CMK (cell line): ENCODE measurements at regions not wholly inside any gene's neighbourhood (a gene's known extent, or its start where the extent isn't known, plus 50 kb on each side); places are given as distances from the start of the nearest gene placed in this dataset.
A peak's percentile ranks its signal among the peaks of the same experiment; 100 is the strongest.

ENCODE experiments used
- DNase-seq: peaks from one replicate; pipeline ENCODE4 v3.0.0-alpha.2; 2010; ENCODE audit warnings: low read depth

DNA sequence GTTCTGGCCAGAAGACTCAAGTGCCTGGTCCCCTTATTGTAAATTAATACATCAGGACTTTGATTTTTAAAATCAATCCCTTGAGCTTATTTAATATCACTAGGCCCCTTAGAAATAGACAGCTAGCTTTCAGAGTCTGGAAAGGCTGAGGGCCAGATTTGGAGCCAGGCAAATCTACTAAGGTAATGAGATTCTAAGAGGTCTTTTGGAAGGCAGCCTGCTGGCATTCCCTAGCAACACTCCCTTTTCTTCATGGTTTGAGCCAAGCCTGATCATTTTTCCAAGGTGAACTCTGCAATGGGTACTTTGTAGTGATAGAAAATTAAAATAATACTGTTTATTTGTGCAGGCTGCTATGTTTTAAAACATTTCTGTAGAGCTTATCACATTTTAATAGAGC lies 378.5 kb downstream of the FAT4 start:
- DNase-seq = no peak

DNA sequence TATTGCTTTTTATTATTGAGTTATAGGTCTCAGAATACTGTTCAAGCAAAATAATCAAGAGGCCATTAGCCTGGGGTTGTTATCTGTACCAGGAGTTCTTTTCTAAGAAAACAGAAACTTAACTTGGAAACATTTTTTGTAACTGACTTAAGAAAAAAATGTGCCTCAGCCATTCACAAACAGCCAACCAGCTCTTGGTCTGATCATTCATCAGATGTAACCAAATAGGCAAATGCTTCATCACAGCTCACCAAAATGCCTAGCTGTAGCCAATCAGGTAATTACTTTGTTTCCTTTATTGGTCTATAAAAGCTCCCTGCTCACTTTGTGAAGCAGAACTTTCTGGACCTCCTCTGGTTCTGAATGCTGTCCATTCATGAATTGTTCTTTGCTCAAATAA lies 387.7 kb downstream of the FAT4 start:
- no peak for DNase-seq

- DNase-seq = no peak
These were observed 388.7 kb downstream of the FAT4 start for GRCh38 chr4:125703443-125703842.

DNA sequence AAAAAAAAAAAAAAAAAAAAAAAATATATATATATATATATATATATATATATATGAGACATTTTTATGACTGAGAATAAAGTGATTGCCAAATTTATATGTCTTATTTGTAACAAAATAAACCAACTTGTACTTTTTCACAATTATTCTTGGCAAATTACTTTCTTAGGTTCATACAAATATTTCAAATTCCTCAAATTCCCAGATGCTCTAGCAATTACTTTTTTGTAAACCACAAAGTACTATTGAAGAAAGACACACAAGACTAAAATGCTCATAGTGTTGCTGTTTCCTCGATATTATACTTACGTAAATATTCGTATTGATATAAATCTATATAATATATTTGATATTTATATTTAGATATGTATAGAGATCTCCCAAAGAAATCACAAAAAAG lies 390.0 kb downstream of the FAT4 start:
- no peak for DNase-seq

DNA sequence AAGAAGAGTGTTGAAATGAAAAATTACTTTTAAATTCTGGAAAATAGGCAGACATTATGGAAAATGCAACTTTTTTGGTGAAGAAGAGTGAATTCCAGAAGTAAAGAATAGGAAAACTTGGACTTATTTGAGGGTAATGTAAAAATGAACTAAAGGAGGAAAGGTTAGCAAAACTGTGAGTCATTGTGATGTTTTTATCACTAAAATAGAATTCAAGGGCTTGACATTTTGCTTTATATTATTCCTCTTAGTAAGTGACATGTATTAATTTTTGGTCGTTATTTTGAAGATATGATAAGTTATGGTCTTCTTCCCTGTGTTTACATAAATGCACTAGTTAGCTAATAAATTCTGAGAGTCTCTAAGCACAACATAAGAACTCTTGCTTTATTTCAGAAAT lies 390.9 kb downstream of the FAT4 start:
- DNase-seq = no peak

DNA sequence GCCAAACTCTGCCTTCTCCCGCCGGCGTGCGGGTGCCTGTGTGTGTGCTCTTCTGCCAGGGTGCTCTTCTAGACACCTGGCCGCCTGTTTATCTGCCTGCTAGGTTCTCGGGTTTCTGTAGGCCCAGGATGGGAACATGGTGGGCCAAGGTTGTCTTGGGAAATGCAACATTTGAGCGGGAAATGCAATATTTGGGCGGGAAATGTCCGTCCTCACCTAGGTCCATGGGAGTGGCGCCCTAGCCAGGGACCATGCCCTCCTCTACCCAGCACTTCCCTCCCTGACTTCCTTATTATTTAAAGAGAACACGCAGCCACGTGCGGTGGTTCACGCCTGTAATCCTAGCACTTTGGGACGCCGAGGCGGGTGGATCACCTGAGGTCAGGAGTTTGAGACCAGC lies 392.6 kb downstream of the FAT4 start:
- DNase-seq = no peak

DNA sequence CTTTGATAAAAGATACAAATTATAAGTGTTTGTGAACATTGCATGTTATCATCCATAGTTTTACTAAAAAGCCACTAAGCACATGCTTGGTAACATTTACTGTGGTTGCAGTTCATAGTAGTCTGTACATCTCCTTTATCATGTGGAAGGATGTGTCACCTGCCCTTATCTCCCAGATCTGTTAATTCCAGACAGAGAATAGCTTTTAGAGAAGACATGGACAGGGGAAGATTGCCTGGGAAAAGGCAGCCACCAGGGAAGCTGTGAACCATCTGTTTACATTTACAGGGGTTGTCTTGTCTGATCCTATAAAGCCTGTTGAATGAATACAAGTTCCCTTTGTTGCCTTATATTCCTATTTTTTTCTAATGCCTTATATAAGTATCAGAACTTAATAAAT lies 396.0 kb downstream of the FAT4 start:
- DNase-seq = no peak

GRCh38 chr4:125714049-125714448 lies 399.3 kb downstream of the FAT4 start:
- DNase-seq = no peak

DNA sequence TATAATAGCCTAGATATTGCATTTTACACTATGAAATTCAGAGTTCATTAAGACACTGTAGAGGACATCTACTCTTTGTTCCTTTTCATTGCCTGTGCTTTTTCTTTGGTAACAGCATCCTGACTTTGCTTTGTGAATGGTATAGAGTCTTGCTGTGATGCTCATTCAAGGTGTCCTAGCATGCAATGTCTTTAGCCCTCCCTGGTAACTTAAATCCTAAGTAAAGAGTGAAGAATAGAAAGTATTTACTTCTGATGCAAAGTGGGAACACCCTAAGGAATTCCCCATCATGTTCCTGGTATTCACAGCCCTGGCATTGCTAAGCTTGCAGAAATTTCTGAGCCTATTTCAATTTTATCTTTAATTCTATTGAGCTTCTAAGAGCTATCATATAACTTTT lies 400.1 kb downstream of the FAT4 start:
- DNase-seq = no peak

DNA sequence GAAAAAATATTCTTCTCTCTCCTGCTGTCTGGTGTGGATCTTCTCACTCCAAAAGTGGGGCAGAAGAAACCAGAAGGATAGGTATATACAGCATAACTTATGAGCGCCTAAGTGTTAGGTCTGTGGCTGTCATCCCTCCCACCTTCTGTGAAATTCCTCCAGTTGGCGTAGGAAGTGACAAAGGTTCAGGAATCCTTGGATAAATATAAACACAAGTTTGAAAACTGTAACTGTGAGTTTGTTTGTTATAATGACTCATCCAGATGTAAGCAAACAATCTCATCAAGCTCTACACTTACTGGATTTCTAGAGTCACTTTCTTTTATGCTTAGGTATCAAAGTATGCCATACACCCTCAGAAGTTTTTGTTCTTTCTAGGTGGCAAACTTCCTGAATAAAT lies 405.2 kb downstream of the FAT4 start:
- no peak for DNase-seq

GRCh38 chr4:125722009-125722408 lies 407.3 kb downstream of the FAT4 start:
- no peak for DNase-seq

DNA sequence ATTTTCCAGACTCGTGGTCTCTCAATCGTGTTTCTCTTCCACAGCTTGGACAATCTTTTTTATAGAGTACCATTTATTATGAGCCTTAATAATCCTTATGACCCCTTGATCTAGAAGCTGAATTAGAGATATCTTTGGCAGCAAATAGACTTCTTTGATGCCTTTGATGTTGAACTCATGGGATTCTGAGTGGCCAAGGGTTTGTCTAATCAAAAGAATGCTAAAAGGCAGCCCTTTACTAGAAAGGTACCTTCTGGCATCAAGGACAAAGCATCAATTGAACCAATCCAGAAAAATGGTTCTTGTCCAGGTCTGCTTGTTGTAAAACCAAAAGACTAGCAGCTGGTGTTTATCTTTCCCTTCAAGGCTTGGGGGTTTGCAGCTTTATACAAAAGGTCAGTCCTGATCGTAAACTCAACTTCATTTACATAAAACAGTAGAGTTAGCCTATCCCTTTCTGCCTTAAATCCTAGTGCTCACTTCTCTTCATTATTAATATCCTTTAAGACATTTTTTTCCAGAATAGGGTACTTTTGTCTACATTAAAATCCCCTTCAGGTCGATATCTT lies 411.3 kb downstream of the FAT4 start:
- DNase-seq = no peak

DNA sequence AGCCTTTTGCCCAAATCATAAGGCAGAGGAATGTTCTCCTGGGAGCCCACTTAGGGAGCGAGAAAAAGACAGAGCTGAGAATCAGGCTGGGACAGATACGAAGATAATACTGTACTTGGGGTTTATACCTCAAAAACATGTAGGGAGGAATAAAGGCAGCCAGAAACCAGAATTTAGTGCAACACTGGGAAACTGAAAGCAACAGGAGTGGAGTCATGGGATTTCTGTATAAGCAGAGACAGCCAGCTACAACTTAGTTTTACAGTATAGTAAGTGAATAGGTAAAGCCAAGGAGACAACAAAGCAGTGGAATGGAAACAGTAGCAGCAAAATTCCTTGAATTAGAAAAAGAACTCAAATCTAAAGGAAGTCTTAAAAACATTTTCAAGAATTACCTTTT lies 413.2 kb downstream of the FAT4 start:
- no peak for DNase-seq

- DNase-seq = no peak
These were observed 413.8 kb downstream of the FAT4 start for GRCh38 chr4:125728568-125728967.

- no peak for DNase-seq
These were observed 414.4 kb downstream of the FAT4 start for GRCh38 chr4:125729171-125729570.

DNA sequence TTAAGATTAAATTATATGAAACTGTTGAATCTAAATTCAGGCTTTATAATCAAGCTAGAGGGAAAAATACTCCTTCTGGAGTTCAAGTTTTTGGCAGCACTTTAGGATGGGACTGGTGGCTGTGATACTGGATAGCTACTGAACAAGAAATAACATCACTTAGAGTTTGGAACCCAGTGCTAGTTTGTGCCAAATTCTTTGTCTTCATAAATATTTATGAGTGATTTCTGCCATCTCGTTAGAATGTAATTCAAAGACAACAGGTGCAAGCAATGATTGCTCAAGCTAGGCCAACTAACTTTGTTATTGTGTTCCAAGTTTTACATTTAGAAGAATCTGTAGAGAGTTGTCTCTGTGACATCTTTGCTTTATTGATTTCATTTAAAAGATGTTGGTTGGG lies 417.9 kb downstream of the FAT4 start:
- no peak for DNase-seq

DNA sequence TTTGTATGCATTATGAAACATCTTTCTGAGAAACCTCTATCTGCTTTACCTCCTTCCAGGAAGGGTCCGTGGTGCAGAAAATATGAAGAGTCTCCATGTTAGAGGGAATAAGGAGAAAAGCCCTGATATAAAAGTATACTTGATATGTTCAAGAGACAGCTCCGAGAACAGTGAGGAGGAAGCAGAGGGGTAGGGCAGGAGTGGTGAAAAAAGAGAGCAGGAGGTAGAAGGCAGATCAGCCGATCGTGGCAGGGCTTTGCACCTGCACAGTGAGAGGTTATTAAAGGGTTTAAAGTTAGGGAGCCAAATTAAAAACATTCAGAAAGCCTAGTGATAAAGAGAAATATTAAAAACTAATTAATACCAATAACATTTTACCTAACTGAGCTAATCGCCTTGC lies 419.7 kb downstream of the FAT4 start:
- no peak for DNase-seq

GRCh38 chr4:125735102-125735501 lies 420.3 kb downstream of the FAT4 start:
- no peak for DNase-seq

DNA sequence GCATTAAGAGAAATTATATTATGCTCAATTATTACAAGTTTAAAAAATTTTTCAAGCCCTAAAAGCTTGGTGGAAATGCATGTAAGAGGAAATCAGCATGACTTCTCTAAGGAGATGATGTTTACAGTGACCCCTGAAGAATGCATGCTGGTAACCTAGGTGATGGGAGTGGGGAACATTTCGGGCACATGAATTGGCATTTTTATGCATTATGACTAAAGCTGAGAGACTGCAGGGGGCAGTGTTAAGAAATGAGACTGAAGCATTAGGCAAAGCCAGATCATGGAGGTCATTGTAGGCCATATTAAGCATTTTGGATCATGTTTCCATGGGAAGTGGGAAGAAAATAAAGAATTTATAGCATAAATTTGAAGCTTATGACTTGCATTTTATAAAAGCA lies 421.3 kb downstream of the FAT4 start:
- no peak for DNase-seq

GRCh38 chr4:125739760-125740159 lies 425.0 kb downstream of the FAT4 start:
- peak; percentile 34 for DNase-seq

GRCh38 chr4:125741825-125742452 lies 427.2 kb downstream of the FAT4 start:
- DNase-seq = no peak

GRCh38 chr4:125744891-125745364 lies 430.2 kb downstream of the FAT4 start:
- DNase-seq = no peak

DNA sequence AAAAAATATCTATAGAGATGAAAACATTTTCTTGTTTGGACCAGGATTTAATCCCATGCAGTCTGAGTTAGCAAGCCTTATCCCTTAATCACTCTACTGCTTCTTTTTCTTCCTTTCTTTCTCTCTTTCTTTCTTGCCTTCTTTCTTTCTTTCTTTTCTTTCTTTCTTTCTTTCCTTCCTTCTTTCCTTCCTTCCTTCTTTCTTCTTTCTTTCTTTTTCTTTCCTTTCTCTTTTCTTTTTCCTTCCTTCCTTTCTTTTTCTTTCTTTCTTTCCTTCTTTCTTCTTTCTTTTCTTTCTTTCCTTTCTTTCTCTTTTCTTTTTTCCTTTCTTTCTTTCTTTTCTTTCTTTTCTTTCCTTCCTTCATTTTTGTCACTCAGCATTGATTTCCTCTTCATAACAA lies 434.6 kb downstream of the FAT4 start:
- no peak for DNase-seq

DNA sequence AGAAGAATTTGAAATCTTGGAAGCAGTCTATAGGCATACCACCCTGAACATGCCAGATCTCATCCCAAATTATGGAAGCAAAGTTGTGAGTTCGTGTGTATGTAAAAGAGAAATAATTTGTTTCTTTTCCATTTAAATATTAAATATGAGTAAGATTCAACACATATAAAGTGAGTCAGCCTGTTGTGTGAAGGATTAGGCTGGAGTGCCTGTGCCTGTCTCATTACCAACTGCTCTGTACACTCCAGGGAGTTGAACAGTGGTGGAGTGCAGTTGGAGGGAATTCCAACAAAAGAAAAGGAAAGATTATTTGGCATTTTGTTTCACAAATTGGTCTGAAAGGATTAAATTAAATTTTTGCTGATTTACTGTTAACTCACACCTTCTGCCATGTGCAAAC lies 435.6 kb downstream of the FAT4 start:
- DNase-seq = no peak
